ENCODE measurements at regions not wholly inside any gene's neighbourhood (a gene's known extent, or its start where the extent isn't known, plus 50 kb on each side); places are given as distances from the start of the nearest gene placed in this dataset.

DNA sequence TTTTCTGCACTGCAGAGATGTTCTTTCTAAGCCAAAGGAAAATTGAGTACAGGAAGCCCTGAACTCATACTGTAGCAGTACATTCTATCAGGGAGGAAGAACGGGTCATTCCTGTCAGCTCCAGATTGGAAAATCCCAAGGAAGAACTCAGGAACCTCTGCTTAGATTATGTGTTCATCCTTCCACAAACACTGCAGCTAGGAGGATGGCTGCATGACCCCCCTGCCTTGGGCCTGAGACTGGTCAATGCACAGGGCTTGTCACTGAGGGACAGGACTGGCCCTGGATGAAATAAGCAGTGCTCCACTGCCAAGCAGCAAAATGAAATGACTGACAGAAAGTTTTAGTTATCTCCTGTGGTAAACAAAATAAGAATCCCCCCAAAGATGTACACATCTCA lies 1406.8 kb upstream of the TMEM132C start:
- TF ChIP-seq POLR2A (IDR thresholded peaks at IDR 0.05; ENCODE audit: low read depth), result no peak
- TF ChIP-seq, protein P1, sequence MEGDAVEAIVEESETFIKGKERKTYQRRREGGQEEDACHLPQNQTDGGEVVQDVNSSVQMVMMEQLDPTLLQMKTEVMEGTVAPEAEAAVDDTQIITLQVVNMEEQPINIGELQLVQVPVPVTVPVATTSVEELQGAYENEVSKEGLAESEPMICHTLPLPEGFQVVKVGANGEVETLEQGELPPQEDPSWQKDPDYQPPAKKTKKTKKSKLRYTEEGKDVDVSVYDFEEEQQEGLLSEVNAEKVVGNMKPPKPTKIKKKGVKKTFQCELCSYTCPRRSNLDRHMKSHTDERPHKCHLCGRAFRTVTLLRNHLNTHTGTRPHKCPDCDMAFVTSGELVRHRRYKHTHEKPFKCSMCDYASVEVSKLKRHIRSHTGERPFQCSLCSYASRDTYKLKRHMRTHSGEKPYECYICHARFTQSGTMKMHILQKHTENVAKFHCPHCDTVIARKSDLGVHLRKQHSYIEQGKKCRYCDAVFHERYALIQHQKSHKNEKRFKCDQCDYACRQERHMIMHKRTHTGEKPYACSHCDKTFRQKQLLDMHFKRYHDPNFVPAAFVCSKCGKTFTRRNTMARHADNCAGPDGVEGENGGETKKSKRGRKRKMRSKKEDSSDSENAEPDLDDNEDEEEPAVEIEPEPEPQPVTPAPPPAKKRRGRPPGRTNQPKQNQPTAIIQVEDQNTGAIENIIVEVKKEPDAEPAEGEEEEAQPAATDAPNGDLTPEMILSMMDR (IDR thresholded peaks at IDR 0.05), result no peak
